Ishikawa (cell line): ENCODE measurements at regions not wholly inside any gene's neighbourhood (a gene's known extent, or its start where the extent isn't known, plus 50 kb on each side); places are given as distances from the start of the nearest gene placed in this dataset.

Experiments
- MAX ChIP-seq: IDR thresholded peaks from 2 replicates; pipeline ENCODE4 v1.6.1; 2012
- RAD21 ChIP-seq: IDR thresholded peaks from 2 replicates; pipeline ENCODE4 v1.6.1; 2012; ENCODE audit warnings: low read depth
- TCF12 ChIP-seq: IDR thresholded peaks from 2 replicates; pipeline ENCODE4 v1.6.1; 2012; ENCODE audit warnings: low read depth
- USF1 ChIP-seq: IDR thresholded peaks from 2 replicates; pipeline ENCODE4 v1.6.1; 2012
- YY1 ChIP-seq: IDR thresholded peaks from 2 replicates; pipeline ENCODE4 v1.6.1; 2012; ENCODE audit warnings: low read depth

- no peak for TF ChIP-seq USF1
- TF ChIP-seq YY1, result no peak
- TF ChIP-seq TCF12, result no peak
- no peak for TF ChIP-seq RAD21
- no peak for TF ChIP-seq MAX
Observed at GRCh38 chr4:84100071-84100470, 399.0 kb downstream of the NKX6-1 start.
